Stimulated activated CD4-positive, alpha-beta T cell treated with anti-CD3 and anti-CD28 coated beads, Interleukin-1b, Interleukin-23, amount 100 ng/mL, for 4 hours (primary cell): ENCODE measurements at regions not wholly inside any gene's neighbourhood (a gene's known extent, or its start where the extent isn't known, plus 50 kb on each side); places are given as distances from the start of the nearest gene placed in this dataset.
"Not testable (repeated sequence)": the region's sequence is repeated elsewhere in the genome, so short reads cannot be mapped to it uniquely, and the experiment has no call there.

ENCODE experiments used
- DNase-seq, 2 donors: peaks; one replicate each; pipeline ENCODE4 v3.0.0-alpha.2; 2020; ENCODE audit warnings: low read depth in 2 of 2

DNA sequence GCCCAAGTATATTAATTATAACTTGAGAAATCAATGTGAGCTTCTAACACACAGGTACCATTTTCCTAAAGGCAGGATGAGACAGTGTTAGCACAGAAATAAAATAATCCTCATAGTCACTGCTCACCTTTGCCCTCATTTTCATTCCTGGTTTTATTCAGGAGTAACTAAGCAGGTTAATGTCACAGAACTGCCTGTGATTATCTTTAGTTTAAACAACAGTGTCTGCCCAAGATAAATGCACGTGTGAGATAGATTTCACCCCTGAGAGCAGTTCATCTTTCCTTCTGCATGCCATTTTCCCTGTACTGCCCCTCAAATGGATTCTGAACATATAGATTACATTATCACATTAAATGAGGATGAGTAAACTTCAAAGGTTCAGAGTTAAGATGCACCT lies 250.7 kb downstream of the RMST start:
- no peak for DNase-seq

DNA sequence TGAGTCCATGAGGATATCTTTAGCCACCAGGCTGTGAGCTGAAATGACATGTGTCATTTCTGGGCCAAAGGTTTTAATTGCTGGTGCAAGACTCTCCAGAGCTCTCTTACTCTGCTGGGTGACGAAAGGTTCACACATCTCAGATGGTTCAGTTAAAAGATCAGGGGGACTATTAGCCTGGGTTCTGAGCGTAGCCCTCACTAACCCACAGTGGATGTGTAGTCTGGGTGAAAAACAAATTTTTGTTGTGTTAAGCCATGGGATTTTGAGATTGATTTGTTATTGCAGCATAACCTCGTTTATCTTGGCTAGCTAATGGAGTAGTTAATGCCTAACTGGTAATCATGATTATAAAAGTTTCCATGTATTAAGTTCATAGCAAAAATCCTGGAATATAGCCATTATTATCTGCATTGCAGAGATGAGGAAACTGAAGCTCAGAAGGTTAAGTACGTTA lies 251.5 kb downstream of the RMST start:
- no peak for DNase-seq

DNA sequence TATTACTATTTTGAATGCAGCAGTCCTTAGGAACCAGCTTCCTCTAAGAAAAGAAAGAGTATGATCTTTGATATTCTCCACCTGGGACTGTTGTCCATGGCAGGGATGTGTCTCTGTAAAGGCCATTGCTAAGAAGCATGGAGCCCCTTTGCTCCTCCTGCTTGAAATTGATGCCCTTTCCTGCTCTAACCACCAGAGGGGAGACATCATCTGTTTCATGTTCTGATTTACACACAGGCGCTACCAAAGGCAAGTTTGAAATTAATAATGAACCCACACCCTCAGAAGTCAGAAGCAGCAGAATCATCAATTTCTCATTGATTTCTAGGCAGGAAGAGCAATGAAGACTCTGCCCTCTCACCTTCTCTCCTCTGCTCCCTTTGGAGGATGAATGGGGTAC lies 253.8 kb downstream of the RMST start:
- DNase-seq = no peak

DNA sequence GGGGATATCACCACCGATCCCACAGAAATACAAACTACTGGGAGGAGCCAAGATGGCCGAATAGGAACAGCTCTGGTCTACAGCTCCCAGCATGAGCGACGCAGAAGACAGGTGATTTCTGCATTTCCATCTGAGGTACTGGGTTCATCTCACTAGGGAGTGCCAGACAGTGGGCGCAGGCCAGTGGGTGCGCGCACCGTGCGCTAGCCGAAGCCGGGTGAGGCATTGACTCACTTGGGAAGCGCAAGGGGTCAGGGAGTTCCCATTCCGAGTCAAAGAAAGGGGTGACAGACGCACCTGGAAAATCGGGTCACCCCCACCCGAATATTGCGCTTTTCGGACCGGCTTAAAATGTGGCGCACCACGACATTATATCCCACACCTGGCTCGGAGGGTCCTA lies 261.2 kb downstream of the RMST start:
- DNase-seq = not testable (repeated sequence)

DNA sequence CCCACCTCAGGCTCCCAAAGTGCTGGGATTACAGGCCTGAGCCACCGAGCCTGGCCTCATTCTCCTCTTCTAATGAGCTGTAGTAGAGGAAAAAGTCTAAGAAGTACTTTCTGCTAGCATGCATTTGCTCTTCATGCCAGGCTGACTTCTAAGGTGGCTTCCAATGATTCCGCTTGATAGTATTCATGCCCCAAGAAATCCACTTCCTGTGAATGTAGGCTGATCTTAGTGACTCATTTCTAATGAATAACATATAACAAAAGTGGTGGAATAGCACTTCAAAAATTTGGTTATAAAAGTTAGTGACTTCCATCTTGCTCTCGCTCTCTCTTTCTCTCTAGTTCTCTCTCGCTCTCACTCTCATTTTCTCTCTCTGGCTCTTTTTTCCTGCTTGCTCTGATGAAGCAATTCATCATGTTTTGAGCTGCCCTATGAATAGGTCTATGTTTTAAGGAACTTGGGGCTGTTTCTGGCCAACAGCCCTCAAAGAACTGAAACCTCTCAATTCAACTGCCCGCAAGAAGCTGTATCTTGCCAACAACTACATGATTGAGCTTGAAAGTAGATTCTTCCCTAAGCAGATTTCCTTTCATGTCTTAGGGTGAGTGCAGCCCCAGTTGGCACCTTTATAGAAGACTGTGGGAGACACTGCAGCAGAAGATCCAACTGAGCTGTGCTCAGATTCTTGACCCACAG lies 282.9 kb downstream of the RMST start:
- no peak for DNase-seq

DNA sequence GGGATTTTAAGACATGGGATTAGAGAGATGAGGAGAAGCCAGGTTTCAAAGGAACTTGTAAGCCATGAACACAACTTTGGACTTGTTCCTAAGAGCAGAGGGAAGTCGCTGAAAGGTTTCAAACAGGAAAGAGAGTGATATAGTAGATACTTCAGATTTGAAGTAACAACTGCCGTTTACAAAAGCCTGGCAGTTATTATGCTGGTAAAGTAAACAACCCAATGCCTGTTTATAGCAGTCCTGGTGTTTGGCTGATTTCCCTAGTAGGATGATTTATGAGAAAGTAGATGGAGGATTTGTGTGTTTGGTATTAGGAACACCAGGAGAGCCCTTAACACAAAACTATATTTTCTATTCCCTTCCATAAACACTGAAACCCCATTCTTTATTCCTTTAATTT lies 285.7 kb downstream of the RMST start:
- DNase-seq = no peak

DNA sequence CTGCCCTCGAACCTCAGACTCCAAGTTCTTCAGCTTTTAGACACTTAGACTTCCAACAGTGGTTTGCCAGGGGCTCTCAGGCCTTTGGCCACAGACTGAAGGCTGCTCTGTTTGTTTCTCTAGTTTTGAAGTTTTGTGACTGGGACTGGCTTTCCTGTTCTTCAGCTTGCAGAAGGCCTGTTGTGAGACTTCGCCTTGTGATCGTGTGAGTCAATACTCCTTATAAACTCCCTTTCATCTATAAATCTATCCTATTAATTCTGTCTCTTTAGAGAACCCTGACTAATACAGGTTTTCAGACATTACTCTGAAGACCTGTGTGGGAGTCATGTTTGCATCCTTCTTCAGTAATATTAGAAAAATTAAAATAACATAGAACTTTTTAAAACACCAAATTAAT lies 289.1 kb downstream of the RMST start:
- no peak for DNase-seq

DNA sequence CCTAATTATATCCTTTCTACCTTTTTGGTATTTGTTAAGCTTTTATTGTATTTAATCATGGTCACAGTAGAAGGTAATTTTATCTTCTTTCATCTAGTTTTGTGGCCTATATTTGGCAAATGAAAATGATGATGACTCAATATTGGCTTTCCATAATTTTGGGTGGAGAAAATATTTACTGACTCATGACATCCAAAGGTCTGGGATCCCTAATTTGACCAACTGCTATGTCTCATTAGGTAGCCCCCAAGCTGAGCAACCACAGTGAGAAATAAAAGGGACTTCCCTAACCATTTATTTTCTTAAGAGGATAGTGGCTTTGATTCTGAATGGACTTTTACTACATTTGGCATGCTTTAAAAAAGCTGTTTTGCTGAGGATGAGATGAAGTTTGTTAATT lies 289.5 kb downstream of the RMST start:
- no peak for DNase-seq

DNA sequence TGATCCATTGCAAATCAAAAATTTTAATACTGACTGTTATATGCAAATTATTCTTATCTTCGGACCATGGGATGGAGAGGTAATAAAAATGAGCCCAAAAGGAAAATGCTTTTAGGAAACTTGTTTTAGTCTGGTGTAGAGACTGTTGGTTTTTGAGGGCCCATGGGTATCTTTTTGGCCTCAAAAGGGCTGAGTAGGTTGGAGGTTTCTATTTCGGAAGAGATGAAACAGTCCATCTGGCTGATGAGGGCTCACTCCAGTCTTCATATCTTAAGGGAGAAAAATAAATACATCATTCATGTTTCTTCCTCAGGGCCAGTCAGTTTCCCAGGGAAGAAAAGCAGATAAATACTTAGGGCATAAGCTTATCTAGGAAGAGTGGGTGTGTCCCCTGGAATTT lies 290.7 kb downstream of the RMST start:
- no peak for DNase-seq

DNA sequence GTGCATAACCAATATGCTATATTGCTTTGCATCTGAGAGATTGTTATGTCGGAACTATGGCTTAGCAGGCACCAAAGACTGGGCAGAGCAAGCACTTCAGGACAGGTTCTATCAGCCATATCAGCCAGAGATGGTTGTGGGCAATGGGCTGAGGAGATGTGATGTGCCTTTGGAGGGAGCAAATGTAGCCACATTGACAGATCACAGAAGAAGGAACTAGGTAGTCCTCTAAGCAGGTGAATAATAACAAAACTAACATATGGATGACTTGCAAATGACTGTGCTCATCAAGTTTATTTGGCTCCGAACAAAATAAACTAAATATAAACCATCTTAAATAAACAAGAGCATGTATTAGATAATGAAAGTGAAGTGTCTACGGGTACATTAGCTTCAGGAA lies 291.7 kb downstream of the RMST start:
- DNase-seq = no peak

DNA sequence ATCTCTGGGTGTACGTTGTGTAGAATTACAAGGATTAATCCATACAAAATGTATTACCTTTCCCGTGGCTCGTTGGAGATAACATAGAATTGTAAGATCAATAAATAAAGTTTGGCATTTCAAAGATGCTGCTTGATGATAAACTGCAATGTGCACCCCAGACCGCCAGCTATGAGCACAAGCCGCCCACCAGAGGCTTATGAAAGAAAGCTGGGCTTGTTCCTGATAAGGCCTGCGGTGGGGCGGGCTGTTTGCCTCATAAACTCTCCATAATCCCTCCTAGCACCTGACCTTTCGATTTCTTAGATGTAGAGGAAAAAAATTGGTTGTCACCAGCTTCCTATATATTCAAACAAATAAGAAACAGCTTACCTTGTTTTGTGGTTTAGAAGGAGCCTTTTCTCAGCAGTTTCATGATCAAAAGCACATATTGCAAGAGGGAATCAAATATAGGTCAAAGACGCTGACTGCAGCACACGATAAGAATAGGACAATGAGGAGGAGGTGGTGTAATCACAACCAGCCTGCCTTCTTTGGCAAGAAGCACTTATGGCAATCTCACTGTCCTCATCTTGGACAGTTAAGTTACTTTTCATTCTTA lies 293.6 kb downstream of the RMST start:
- DNase-seq = no peak

DNA sequence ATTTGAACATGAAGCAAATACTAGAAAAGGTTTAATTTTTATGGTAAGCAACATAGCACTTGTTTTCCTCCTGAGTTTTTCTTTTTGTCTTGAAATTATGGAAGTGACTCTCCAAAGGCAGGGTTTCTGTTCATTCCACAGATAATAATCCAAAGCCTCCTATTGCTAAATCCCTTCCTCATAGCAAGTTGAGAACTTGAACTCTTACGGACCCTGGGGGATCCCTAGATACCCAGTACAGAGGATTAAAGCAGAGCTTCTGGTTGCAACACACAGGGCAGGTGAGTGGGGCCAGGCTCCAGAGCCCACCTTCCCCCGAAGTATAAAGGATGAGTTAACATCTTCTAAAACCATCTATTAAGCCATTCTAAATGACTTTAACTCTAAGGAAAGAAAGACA lies 294.1 kb downstream of the RMST start:
- no peak for DNase-seq

DNA sequence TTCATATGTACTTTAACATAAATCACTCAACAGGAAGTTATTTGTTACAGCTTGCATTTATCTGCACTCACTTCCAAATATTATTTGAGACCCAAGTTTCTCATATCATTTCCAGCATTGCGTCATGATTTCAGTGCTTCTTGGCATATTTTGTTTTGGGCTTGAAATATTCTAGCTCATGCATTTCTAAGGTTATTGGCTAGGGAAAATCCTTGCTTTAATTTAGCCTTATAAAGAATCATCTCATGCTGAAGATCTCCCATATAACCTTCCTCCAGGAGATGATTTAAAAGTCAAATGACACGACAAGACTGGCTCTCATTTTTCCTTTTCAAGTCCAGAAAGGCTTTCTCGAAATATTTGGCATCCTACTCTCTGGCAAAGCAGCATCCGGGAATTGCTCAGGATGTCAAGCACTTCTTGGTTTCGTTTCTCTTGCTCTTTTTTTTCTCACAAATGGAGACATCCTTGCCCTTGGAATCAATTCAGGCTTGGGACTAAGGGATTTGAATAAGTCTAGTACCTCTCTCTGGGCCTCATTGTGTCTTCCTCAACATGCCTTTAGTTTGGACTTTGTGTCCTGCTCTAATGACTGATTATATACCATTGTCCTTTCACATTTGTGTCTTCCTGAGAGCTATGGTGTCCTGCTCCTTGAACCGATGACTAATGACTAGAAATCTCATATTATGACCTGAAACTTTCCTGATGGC lies 295.0 kb downstream of the RMST start:
- no peak for DNase-seq

DNA sequence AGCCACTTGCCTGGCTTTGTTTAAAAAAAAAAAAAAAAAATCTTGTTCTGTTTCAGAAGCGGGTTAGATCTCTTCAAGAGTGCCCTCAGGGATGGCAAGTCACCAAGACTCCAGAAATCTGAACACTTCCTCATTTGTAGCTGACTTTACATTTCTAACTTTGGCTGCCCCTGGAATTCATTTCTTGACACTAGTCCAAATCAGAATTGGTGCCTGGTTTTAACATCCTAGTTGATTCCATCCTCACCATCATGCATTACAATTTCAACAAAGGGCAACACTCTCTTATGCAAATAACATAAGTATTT lies 295.5 kb downstream of the RMST start:
- no peak for DNase-seq

DNA sequence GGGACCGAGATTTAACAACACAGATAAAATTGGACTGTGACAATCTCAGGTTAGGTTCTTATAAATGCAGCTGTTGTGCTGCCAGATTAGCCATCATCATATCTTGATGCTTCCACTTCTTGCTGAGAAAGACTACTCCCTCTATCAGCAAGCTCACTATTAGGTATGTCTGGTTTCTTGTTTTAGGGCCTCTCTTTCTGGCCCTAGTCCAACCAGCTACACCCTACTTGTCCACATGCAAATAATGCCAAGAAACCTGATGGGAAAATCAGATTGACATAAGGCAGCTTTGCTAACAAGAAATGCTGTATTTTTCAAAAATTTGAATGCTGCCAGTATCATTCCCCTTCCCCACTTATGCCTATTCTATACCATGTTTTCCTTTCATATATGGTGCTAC lies 296.0 kb downstream of the RMST start:
- no peak for DNase-seq

DNA sequence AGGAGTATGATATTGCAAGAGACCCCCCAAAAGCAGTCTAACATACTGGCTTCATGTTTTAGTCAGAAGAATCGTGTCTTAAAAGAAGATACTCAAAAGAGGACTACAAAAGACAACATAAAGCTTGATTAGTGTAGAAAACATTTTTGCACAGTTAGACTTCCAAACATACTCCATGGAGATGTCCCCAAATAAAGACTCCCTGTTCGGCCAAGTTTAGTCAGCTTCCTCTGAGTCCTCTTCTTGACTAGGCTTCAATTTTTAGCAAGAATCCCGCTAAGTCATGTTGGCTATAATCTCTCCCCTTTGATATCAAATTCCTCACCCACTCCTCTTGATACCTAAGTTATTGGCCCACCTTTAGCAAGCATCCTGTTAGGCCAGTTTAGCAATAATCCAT lies 298.0 kb downstream of the RMST start:
- DNase-seq = no peak

DNA sequence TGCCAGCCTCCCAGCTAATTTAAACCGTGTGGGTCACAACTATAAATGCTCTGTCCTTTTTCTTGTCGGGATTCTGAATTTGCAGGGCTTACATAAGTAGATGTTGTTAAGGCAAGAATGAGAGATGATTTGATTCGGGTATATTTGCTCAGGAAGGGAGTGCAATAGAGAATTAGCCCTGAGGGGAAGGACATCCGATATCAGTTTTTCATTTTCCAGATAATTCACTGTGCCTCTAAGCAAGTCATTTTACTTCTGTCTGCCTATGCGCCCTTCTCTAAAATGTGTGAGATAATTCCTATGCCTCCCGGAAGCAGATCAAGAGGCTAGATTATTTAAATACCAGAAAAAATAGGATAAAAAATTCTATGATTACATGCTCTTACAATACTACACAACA lies 300.5 kb downstream of the RMST start:
- no peak for DNase-seq

DNA sequence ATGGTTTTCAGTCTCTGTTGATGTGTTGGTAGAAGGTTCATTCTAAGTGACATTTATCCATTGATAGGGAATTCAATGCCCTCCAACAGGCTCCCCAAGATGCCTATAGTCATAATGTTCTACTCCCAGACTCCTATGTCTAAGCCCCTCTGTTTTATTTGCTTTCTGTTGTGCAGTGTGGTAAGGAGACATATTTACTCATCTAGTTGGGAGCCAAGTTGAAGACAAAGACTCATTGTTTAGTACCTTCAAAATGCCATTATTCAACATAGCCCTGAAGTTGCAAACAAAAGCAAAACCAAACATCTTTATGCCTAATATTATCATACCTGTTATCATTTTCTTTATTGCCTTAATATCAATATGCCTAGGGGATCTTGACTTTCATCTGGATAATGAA lies 302.1 kb downstream of the RMST start:
- DNase-seq = no peak

DNA sequence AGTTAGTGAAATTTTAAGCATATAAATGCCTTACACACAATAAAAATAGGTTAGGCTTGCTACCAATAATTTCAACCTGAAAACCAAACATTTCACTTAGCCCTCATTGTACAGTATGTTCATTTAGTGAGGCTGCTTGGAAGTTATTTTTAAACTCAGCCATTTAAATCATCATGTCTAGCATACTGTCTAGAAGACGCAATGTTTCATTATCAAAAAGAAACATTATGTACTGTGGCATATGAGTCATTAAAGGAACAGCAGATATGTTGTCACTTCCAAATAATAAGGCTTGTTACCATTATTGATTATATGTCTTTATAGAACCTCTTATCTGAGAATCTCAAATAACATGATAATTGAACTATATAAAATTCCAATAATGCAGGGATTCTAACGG lies 304.7 kb downstream of the RMST start:
- no peak for DNase-seq

DNA sequence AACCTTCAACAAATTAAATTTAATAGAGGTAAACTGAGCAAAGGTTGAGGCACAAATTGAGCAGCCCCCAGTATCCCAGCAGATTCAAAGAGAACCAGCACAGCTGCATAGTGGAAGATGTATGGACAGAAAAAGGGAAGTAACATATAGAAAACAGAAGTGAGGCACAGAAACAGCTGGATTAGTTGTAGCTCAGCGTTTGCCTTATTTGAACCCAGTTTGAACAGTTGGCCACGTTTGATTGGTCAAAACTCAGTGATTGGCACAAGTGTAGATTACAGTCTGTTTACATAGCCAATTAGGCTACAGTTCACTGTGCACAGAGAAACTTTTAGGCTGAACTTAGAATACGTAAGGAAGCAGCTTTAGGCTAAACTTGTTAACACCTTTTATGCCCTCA lies 315.5 kb downstream of the RMST start:
- DNase-seq = no peak

DNA sequence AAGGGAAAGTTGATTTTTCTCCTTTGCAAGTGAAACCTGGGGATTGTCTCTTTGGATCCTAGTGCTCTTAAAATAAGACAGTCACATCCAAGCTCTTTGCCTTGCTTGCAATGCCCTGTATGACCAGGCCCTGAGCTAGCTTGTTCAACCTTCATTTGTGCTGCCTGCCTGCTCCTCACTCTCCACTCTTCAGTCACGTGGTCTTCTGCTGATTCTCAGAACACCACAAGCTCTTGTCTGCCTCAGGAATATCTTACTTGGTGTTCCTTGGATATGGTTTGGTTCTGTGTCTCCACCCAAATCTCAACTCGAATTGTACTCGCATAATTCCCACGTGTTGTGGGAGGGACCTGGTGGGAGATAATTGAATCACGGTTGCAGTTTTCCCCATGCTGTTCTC lies 318.7 kb downstream of the RMST start:
- no peak for DNase-seq

DNA sequence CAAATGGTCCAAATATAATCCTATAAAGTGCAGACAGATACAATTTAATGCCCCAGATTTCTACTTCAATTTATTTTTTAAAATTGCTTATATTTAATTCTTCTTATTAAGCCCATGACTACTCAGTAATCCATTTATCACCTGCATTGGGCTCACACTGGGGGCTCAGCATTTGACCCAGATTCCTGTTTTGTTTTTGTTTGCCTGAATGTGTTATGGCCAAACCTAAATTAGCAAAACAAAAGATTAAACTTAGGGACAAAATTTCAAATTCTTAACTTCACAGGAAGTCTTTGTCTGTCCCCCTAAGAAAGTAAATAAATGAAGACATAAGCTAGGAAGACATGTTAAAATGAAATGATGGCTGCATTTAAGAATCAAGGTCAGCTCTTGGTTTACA lies 322.3 kb downstream of the RMST start:
- DNase-seq = no peak

DNA sequence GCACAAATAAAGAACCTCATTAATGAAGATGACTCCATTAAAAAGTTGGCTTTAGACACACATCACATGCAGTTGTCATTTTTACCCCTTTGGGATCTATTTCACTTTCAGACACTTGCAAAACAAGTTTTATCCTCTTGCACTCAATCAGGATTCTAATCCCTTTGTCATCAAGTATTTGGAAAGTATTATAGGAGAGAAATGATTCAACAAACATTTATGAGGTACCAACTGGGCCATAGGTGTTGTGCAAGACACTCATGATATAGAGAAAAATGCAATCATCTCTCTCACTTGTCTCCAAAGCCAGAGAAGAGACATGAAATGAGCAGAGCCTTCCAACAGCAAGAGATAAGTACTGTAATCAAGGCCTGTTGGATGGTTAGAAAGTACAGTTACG lies 327.7 kb downstream of the RMST start:
- no peak for DNase-seq

DNA sequence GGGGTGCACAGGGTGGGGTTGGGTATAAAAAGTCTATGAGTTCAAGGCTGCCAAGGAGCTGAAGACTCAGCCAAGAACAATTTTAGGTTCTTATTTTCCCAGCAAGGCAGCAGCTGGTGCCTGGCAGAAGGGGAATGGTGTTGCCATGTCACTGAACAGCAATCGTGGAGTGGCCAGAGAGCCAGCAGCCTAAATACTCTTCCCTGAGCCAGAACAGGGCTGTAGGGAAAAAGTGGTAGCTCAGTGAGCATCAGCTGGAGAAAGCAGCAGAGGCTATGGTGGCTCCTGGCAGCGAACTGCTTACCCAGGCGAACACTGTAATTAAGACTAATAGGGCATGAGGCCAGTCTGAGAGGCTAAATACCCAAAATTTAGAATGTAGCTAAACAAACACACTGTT lies 334.9 kb downstream of the RMST start:
- DNase-seq = no peak
